Astrocyte of the cerebellum (primary cell): ENCODE measurements at regions not wholly inside any gene's neighbourhood (a gene's known extent, or its start where the extent isn't known, plus 50 kb on each side); places are given as distances from the start of the nearest gene placed in this dataset.

Experiments
- DNase-seq: peaks from one replicate; pipeline ENCODE4 v3.0.0-alpha.2; 2011; ENCODE audit warnings: low read depth
- H3K4me3 ChIP-seq: 2 replicates; pipeline ENCODE4 v1.5.1; 2011; ENCODE audit warnings: mild to moderate bottlenecking, low read depth, low read length, moderate library complexity
- in situ Hi-C: cut with HindIII; loops from 2 replicates; pipeline ENCODE4 v1.10.0; 2017; ENCODE audit warnings: low sequenced_read_pairs
- TF ChIP-seq, protein P1 (sequence below): IDR thresholded peaks from 2 replicates; pipeline ENCODE4 v1.5.1; 2012; ENCODE audit warnings: low read length, low read depth, moderate library complexity, mild to moderate bottlenecking; ENCODE audit errors: missing control alignments

DNA sequence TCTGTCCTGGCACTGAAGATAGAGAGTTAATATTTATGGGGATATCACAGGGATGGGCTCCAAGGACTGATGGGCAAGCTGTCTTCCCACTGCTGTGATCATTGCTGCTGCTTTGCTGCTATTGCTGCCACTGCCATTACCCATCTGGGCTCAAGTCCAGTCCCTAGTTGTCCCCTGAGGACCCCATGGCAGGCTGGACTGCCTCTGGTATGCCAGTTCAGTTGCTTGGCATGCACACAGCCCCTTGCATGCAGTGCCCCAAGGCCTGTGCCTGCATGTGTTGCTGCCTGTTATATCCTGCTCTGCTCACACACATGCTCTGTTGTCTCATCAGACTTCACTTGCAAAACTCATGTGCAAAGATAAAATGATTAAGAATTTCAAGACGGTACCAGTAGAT, 109.5 kb downstream of the ADRA2A start:
- TF ChIP-seq, protein P1, sequence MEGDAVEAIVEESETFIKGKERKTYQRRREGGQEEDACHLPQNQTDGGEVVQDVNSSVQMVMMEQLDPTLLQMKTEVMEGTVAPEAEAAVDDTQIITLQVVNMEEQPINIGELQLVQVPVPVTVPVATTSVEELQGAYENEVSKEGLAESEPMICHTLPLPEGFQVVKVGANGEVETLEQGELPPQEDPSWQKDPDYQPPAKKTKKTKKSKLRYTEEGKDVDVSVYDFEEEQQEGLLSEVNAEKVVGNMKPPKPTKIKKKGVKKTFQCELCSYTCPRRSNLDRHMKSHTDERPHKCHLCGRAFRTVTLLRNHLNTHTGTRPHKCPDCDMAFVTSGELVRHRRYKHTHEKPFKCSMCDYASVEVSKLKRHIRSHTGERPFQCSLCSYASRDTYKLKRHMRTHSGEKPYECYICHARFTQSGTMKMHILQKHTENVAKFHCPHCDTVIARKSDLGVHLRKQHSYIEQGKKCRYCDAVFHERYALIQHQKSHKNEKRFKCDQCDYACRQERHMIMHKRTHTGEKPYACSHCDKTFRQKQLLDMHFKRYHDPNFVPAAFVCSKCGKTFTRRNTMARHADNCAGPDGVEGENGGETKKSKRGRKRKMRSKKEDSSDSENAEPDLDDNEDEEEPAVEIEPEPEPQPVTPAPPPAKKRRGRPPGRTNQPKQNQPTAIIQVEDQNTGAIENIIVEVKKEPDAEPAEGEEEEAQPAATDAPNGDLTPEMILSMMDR: no peak
- in situ Hi-C loops: no loop called here
- DNase-seq: no peak
- H3K4me3 ChIP-seq: no peak overlapping the region

DNA sequence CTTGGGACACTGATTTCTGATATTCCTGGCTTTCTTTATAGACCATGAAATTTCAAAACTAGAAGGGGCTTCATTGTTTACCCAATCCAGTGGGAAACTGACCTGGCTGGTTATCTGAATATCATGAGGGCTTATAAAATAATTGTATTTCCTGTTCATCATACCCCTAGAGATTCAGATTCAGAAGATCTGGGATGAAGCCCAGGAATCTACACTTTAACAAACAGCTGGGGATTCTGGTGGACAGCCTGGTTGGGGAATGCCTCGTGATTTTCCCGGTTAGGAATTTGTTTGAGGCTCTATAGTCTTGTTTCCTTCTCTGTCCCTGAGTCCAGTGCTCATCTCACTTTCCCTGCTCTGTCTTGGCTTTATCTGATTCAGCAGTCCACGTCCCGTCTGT, 110.3 kb downstream of the ADRA2A start:
- in situ Hi-C loops: no loop called here
- H3K4me3 ChIP-seq: no peak overlapping the region
- no peak for DNase-seq
- TF ChIP-seq, protein P1: no peak

DNA sequence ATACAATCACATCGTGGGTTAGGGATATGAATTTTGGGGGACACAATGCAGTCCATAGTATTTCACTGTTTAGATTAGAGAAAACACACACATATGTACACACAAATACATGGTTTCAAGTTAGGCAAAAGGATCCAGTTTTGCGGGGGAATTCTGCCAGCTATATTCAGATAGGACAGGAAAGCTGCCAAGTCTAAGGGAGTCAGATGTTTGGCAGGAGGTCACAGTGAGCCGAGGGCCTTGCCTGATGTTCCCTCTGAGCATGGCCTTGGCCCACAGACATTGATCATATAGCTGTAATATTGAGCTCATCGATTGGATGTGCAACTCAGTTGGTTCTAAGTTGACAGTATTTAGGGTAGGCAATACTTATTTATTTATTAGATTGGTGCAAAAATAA, 122.8 kb downstream of the ADRA2A start:
- in situ Hi-C loops: no loop called here
- H3K4me3 ChIP-seq: no peak overlapping the region
- TF ChIP-seq, protein P1: no peak
- DNase-seq: no peak

DNA sequence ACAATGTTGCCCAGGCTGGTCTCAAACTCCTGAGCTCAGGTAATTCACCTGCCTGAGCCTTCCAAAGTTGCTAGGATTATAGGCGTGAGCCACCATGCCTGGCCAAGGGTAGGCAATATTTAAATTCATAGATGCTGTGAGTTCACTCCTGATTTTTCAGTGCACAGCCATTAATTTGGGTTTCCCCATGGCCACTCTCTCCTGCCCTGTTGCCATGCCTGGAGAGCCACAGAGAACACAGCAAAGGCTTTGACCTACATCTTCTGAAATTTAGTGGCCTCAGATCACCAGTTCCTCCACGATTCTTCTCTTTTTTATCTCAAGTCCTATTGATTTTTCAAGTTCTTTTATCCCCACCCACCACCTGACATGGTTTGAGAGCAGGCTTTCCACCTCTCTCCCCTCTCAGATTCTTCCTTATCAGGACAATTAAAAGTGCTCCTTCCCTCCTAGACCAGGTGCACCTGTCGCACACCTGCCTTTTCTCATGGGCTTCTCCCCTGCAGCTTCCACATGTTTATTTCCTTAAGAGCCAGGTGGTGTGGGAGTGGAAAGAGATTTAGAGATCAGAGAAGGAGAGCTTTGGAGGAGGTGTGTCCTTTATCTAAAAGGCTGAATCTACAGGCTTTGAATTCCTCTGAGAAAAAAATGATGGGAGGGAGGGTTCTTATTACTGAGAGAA, 123.8 kb downstream of the ADRA2A start:
- in situ Hi-C loops: no loop called here
- H3K4me3 ChIP-seq: no peak overlapping the region
- DNase-seq: no peak
- TF ChIP-seq, protein P1: no peak

DNA sequence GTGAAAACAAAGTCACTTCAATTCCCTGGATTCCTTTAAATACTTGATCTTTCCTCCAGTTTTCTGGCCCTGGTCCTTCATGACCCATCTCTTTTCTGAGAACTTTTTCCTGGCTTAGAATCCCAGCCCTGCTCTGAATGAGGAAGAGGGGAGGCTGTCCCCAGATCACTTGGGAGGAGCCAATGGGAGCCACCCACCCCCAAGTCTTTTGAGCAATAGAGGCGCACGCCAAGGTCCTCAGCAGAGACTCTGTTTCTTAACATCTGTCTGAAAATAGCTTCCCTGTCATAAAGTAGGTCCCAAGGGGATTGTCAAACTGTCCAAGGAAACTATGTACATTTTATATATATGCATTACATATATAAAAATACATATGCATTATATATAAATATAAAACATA, 126.8 kb downstream of the ADRA2A start:
- TF ChIP-seq, protein P1: no peak
- in situ Hi-C loops: no loop called here

DNA sequence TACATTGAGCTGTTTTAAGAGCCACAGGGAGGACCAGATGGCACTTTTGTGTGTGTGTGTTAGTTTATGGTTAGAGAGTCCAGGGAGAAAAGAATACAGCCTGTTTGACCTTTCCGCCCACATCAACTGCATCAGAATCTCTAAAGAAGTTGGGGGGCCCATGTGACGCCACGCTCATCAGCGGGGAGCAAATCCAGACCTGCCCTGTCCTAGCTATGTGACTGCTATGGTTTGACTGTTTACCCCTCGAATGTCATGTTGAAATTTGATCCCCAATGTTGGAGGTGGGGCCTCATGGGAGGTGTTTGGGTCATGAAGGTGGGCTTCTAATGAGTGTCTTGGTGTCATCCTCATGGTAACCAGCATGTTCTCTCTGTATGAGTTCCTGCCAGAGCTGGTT, 128.0 kb downstream of the ADRA2A start:
- DNase-seq: no peak
- in situ Hi-C loops: no loop called here
- H3K4me3 ChIP-seq: no peak overlapping the region

More for the DNA sequence above, 126.8 kb downstream of the ADRA2A start:
- no peak for DNase-seq
- no peak overlapping the region for H3K4me3 ChIP-seq

More for the DNA sequence above, 128.0 kb downstream of the ADRA2A start:
- TF ChIP-seq, protein P1: no peak
